Femur (tissue), 1 donor: ENCODE measurements at regions not wholly inside any gene's neighbourhood (a gene's known extent, or its start where the extent isn't known, plus 50 kb on each side); places are given as distances from the start of the nearest gene placed in this dataset.

ENCODE experiments used
- DNase-seq: peaks from one replicate; pipeline ENCODE4 v3.0.0-alpha.2; 2017

- DNase-seq: no peak
Measured at GRCh38 chr3:117485841-117486240, 776.3 kb downstream of the TUSC7 start.

- no peak for DNase-seq
Measured at GRCh38 chr3:117486719-117487716, 777.4 kb downstream of the TUSC7 start.

- no peak for DNase-seq
Measured at GRCh38 chr3:117488983-117489382, 779.4 kb downstream of the TUSC7 start.

GRCh38 chr3:117489663-117490079, 780.1 kb downstream of the TUSC7 start:
- DNase-seq: no peak

GRCh38 chr3:117490716-117491115, 781.1 kb downstream of the TUSC7 start:
- DNase-seq: no peak

GRCh38 chr3:117495620-117496019, 786.0 kb downstream of the TUSC7 start:
- no peak for DNase-seq

GRCh38 chr3:117499189-117499870, 789.8 kb downstream of the TUSC7 start:
- DNase-seq: no peak

GRCh38 chr3:117507958-117508357, 798.4 kb downstream of the TUSC7 start:
- DNase-seq: no peak

GRCh38 chr3:117509858-117510257, 800.3 kb downstream of the TUSC7 start:
- no peak for DNase-seq

- DNase-seq: no peak
Measured at GRCh38 chr3:117510396-117510795, 800.8 kb downstream of the TUSC7 start.

- DNase-seq: no peak
Measured at GRCh38 chr3:117512975-117513374, 803.4 kb downstream of the TUSC7 start.

GRCh38 chr3:117515309-117515708, 805.7 kb downstream of the TUSC7 start:
- DNase-seq: no peak

GRCh38 chr3:117518364-117518763, 808.8 kb downstream of the TUSC7 start:
- DNase-seq: no peak

- DNase-seq: no peak
Measured at GRCh38 chr3:117519776-117520175, 810.2 kb downstream of the TUSC7 start.

- no peak for DNase-seq
Measured at GRCh38 chr3:117520582-117520981, 811.0 kb downstream of the TUSC7 start.

- DNase-seq: no peak
Measured at GRCh38 chr3:117523418-117523817, 813.8 kb downstream of the TUSC7 start.

GRCh38 chr3:117524890-117525289, 815.3 kb downstream of the TUSC7 start:
- peak; percentile 25 for DNase-seq

- peak; percentile 45 for DNase-seq
Measured at GRCh38 chr3:117526470-117527079, 817.0 kb downstream of the TUSC7 start.

- no peak for DNase-seq
Measured at GRCh38 chr3:117527346-117527745, 817.8 kb downstream of the TUSC7 start.

- no peak for DNase-seq
Measured at GRCh38 chr3:117528688-117529087, 819.1 kb downstream of the TUSC7 start.

- no peak for DNase-seq
Measured at GRCh38 chr3:117531078-117531767, 821.6 kb downstream of the TUSC7 start.

GRCh38 chr3:117532268-117532667, 822.7 kb downstream of the TUSC7 start:
- no peak for DNase-seq

- no peak for DNase-seq
Measured at GRCh38 chr3:117534138-117534537, 824.6 kb downstream of the TUSC7 start.
